NCI-H1930 (cell line): ENCODE measurements at regions not wholly inside any gene's neighbourhood (a gene's known extent, or its start where the extent isn't known, plus 50 kb on each side); places are given as distances from the start of the nearest gene placed in this dataset.
"Not testable (repeated sequence)": the region's sequence is repeated elsewhere in the genome, so short reads cannot be mapped to it uniquely, and the experiment has no call there.

Experiments used
- DNase-seq, 2 experiments: peaks; one replicate each; lab custom pipeline; 2025; lab: John Stamatoyannopoulos, UW

DNA sequence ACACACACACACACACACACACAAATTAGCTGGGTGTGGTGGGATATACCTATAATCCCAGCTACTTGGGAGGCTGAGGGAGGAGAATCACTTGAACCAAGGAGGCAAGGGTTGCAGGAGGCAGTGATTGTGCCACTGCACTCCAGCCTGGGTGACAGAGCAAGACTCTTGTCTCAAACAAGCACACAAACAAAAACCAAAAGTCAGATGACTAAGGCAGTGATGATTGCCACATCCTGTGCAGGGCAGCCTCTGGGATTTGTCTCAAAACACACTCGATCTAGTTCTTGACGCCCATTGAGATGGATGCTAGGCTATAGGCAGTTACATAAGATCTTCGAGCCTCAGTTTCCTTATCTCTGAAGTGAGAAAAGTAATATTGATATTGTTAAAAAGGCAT is 183.1 kb upstream of the NOTCH2NLA start:
- not testable (repeated sequence) for DNase-seq

DNA sequence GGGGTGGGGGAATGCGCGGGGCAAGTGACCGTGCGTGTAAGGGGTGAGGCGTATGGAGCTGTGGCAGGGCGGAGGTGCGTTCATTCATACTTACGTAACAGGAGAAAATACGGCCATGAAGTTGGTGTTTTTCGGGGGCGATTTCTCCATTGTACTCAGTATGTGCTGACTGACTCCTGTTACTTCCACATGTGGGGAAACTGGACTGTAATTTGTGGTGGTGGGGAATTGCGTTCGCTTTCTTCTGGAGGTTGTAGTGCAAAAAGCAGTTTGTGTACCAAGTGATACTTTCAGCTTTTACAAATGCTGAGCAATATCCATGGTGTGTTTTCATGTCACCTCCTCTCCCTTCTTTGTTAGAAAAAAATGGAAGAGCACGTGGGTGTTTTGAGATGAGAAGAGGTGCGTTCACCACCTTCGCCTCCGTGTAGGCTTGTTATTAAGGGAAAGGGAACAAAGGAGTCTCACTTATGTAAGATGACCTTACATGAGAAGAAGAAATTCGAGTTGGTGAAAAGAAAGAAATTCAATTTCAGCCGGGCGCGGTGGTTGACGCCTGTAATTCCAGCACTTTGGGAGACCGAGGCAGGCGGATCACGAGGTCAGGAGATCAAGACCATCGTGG is 181.1 kb upstream of the NOTCH2NLA start:
- peak; percentile 13 to 62 for DNase-seq

DNA sequence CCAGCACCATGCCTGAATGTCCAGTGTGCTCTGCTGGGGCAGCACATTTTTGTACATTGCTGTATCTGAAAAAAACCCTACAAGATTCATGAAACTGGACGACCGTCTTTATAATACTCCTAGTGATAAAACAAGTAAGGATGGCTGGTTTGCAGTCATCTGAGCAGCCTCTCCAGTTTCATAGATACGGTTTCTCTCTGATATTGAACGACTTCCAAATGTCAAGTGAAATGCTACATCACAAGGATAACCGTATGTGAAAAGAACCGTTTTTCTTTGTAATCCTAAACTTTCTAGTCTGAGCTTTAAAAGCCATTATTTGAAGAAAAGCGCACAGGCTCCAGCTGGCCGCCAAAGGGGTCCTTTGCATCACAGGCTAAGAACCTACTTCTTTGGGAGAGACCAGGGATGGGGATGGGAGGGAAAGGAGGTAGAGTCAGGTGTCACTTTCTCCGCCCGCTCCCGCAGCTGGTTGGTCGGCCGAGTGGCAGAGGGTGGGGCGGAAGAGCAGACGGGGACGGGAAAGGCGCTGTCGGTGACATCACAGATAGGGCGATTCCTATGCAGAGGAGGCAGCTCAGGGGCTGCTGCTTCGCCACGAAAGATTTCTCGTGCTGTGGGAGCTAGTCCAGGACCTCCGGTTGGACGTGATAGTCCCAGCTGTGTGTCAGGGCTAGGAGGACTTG is 180.4 kb upstream of the NOTCH2NLA start:
- DNase-seq: peak; percentile 6 to 33

DNA sequence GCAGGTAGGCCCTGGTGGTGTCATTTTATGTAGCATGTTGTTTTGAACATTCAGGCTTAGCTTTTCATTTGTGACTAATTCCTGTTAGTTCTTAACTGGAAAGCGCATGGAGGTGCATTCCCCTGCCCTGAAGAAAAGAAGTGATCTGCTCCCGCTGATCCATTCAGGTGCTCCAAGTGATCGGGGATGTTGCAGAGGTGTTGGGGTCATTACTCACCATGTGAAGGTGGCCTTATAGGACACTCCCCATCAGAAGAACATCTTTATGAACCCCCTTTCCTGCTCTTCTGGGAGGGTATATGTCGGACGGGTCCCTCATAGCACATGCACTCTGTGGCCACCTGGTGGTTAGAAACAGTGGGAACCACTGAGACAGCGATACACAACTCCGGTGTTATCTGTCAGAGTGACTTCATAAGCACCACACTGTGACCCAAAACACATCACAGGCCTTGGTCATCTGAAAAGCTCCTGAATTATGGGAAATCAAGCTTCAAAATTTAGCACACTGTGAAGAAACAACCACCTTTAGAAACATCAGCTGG is 172.5 kb upstream of the NOTCH2NLA start:
- not testable (repeated sequence) for DNase-seq

DNA sequence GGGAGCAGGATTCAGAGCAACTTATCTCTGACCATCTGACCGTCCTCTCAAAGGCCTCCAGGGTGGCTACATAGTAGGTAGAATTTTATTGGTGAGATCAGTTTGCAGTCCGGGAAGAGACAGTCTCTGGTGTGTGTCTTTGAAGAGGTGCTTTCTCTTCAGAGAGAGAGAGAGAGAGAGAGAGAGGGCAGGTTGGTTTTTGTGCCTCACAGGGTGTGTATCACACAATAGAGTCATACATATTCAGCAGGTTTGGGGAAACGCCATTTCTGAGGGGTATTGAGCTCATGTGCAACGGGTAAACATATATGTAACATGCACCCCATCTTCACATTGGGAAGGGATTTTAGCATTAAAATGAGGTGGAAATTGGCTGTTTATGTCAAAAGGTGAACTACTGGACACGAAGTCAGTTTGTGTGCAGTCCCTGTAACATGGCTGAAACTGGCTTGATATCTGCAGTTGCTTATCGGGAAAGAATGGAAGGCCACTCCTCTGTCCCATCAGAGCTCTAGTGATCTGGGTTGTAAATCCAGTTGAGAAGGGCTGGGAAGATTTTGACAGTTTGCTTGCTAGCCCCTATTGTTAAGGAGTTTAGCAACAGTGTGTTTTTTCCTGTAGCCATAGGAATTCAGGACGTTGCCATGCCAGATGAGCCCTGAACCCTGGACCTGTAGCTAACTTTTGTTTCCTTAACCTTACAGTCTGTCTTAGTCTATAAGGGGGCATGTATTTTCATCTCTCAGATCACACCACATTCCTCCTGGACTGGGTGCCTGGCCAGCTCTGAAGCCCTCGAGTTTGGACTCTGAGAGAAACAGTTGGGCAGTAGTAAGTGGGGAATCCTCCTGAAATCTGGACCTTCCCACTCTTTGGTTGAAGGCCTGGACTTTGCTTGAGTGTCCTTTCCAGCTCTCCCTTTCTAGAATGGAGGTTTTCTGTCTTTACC is 171.6 kb upstream of the NOTCH2NLA start:
- not testable (repeated sequence) for DNase-seq

DNA sequence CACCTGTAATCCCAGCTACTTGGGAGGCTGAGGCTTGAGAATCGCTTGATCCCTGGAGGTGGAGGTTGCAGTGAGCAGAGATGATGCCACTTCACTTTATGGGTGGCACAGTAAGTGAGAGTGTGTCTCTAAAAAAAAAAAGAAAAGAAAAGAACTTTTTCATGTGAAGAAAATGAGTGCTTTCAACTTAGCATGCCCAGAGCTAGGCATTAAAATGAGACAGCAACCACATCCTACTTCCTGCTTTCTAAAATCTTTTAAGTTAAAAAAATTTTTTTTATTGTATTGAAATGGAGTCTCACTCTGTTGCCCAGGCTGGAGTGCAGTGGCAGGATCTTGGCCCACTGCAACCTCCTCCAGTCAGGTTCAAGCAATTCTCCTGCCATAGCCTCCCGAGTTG is 170.4 kb upstream of the NOTCH2NLA start:
- DNase-seq: not testable (repeated sequence)

DNA sequence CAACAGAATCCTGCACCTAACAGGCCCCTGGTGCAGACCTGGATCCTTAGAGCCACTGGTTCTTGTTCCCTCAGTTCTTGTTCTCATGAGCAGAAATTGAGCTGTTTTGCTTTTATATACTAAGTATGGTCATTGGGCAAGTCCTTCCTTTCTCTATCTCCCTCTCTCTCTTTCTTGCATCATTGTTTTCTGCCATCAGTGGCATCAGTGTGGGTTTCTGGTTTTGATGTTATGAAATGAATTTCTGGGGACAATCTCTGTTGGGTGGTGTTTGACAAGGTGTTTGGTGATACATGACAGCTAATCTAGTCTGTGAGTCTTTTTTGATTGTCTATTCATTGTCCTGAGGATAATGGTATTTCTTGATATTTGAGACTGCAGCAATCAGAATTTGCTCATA is 168.0 kb upstream of the NOTCH2NLA start:
- not testable (repeated sequence) for DNase-seq

DNA sequence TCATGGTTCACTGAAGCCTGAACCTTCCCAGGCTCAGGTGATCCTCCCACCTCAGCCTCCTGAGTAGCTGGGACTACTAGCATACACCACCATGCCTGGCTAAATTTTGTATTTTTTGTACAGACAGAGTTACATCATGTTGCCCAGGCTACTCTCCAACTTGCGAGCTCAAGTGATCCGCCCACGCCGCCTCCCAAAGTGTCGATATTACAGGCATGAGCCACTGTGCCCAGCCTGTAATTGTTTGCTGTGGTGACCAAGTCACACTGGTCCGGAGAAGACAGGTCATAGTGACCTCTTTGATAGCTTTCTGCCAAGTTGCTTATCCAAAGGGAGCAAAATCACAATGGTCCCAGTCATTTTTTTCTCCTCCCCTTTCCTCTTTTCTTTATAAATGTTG is 167.4 kb upstream of the NOTCH2NLA start:
- DNase-seq: not testable (repeated sequence)

DNA sequence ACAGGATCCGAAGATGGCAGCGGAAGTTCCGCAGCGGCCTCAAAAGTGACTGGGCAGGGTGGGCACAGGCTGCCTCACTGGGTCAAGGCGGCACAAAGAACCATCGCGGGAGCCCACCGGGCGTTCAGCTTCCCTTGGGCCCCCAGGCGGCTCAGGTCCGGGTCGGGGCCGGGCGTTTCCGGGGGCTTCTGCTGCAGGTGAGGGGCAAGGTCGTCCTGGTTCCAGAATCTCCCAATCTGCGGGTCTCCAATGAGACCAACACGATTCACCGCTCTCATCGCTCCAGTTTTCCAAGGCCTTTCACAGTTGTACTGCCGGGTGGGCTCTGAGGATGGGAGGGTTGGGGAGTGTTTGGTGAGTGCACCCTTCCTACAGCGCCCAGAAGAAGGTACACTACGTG is 165.0 kb upstream of the NOTCH2NLA start:
- not testable (repeated sequence) for DNase-seq

DNA sequence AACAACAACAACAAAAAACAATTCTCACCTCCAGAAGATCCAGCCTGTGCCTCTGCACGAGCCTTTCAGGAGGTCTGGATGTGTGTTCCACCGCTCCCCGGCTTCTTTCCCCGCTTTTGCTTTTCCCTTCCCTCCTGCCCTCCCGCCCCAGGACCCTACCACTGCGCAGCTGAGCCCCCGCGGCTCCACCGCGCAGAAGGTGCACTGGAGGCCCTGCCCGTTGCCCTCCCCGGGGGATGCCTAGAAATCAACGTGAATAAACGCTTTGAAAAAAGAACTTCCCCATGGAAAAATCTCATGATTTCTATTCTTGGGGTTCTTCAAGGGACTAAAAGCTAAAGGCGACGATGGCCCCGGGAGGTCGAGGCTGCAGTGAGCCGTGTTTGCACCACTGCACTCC is 164.3 kb upstream of the NOTCH2NLA start:
- not testable (repeated sequence) for DNase-seq

DNA sequence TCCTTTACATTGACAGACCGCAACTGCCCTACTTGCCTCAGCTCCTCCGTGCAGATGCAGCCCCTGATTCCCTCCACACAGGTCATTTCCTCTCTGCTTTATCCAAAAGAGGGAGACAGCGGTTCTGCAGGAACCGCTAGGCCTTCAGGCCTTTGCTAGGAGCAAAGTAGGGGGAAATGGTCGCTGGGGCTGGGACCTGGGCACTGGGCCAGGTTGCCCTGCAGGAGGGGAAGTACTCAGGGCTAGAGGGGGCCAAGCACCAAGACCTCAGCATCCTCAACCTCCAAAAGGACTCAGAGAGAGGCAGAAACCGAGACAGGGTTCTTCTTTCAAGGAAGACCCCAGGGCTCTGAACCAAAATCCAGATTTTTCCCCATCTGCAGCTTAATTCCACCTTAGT is 160.4 kb upstream of the NOTCH2NLA start:
- not testable (repeated sequence) for DNase-seq

DNA sequence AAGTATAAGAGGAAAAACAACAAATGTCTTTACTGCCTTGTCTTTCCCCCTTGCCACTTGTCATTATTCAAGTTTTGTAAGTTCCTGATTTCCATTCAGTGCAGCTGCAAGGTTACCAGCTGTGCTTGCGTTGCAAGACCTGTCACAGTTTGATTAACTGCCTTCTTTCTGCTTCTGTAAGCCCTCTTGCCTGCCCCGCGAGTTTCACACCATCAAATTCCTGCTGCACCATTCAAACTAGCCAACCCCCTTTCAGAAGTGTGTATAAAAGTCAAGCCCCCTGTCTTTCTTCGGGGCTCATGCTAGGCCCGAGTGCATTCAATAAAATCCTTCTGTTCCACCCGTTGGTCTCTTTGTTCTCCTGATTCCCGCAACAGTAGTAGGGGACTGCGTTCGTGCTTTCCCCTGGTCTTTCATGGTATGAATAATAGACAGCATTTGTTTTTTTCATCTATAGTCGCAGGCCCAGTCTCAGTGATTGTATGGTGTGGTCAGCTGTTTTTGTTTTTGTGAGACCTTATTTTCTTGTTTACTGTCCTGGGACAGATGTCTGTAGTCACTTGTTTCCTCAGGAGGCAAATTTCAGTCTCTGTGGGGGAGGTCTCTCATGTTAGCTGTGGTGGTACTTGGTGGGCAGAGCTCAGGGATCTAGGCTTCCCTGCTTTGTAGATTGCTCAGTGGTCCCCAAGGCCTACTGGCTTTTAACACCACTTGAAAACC is 159.1 kb upstream of the NOTCH2NLA start:
- DNase-seq: not testable (repeated sequence)

DNA sequence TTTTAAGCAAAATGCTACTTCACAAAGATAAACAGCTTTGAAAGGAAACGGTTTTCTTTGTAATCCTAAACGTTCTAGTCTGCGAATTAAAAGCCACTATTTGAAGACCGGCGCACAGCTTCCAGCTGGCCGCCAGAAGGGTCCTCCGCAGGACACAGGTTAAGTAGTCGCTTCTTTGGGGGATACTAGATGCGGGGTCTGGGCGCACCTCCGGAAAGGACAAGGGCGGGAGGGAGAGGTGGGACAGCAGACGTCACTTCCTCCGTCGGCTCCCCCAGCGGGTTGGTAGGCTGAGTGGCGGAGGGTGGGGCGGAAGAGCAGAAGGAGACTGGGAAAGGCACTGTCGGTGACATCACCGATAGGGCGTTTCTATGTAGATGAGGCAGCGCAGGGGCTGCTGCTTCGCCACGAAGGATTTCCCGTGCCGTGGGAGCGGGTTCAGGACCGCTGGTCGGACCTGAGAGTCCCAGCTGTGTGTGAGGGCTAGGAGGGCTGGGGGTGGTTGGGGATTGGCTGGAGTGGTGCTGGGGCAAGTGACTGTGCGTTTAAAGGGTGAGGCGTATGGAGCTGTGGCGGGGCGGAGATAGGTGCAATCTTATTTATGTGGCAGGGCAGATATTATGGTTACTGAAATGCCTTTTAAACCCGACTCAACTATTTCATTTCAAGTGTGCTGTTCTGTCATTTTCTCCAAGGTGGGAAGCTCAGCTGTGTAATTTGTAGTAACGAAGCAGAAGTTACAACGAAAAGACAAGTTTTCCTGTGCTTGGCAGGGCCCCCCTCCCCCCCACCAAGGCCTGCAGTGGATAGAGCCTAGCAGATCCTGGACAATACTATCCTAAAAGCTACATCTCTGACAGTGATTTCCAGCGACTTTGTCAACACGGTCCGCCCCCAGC is 158.3 kb upstream of the NOTCH2NLA start:
- DNase-seq: peak; percentile 71 to 94

DNA sequence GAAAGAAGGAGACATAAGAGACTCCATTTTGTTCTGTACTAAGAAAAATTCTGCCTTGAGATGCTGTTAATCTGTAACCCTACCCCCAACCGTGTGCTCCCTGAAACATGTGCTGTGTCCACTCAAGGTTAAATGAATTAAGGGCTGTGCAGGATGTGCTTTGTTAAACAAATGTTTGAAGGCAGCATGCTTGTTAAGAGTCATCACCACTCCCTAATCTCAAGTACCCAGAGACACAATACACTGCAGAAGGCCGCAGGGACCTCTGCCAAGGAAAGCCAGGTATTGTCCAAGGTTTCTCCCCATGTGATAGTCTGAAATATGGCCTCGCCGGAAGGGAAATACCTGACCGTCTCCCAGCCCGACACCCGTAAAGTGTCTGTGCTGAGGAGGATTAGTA is 152.4 kb upstream of the NOTCH2NLA start:
- not testable (repeated sequence) for DNase-seq

DNA sequence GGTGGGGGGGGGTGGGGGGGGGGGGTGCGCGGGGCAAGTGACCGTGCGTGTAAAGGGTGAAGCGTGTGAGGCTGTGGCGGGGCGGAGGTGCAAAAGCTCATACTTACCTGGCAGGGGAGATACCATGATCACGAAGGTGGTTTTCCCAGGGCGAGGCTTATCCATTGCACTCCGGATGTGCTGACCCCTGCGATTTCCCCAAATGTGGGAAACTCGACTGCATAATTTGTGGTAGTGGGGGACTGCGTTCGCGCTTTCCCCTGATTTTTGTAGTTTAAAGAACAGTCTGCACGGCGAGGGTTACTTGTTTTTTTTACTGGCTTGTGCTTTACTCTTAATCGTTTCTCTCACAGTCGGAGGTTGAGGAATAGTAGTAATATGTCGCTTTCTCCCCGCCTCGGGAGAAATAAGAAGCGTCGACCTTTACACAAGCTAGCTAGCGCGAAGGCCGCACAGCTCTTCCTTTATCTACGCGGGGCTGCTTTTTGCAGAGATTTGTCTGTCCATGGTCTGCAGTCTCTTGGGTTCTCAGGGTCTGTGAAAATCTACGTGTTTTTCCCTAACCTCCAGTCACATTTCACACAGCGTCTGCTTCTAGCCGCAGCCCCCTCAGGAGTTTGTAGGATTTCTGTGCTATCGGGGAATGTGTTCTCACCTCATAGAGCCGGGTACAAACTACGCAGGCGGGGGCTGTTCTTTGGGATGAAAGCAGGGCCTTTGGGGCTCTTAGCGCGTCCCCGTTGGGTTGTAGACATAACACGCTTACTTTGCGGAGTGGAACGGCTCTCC is 148.1 kb upstream of the NOTCH2NLA start:
- DNase-seq: peak; percentile 71 to 94

DNA sequence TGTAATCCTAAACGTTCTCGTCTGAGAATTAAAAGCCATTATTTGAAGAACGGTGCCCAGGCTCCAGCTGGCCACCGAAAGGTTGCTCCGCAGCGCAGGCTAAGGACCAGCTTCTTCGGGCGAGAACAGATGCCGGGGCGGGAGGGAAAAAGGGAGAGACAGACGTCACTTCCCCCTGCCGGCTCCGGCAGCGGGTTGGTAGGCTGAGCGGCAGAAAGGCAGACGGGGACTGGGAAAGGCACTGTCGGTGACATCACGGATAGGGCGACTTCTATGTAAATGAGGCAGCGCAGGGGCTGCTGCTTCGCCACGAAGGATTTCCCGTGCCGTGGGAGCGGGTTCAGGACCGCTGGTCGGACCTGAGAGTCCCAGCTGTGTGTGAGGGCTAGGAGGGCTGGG is 147.5 kb upstream of the NOTCH2NLA start:
- DNase-seq: peak; percentile 44 to 47

DNA sequence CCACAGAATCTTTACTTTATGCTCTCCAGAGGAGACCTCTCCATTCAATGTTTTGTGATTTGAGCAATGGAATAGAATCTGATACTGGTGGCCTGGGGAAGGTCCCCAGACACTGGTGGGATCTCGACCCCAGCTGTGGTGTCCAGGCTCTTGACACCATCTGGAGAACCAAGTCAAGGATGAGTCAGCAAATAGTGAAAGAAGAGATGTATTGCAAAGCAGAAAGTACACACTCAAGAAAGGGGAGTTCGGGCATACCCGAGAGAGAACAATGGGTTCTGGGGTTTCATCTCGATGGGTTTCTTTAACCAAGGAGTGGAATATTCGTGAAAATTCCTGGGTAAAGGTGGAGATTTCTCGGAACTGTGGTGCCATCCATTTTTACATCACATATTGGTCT is 146.3 kb upstream of the NOTCH2NLA start:
- DNase-seq: not testable (repeated sequence)

DNA sequence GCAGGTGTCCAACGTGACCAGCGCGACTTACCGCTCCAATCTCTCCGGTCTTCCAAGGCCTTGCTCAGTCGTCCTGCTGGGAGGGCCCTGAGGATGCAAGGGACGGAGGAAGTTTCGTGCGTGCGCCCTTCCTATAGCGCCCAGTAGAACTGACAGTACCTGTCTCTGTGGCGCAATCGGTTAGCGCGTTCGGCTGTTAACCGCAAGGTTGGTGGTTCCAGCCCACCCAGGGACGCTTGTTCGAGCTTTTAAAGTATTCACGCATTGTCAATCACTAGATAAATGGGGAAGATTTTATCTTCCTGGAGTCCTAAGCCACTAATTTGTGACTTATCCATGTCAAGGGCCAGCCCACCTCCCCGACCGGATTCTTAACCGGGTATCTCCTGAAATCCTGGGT is 141.1 kb upstream of the NOTCH2NLA start:
- DNase-seq: peak; percentile 64 to 68

DNA sequence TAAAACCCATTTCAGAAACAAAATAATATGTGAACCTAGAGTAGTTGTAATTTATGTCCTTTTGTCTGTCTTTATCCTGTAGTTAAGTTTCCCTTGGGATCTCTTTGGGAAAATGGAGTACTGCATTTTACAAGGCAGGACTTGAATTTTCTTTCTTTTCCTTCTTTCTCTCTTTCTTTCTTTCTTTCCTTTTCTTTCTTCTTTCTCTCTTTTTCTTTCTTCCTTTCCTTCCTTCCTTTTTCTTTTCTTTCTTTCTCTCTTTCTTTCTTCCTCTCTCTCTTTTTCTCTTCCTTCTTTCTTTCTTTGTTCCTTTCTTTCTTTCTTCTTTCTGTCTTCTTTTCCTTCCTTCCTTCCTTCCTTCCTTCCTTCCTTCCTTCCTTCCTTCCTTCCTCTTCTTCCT is 126.6 kb upstream of the NOTCH2NLA start:
- not testable (repeated sequence) for DNase-seq

DNA sequence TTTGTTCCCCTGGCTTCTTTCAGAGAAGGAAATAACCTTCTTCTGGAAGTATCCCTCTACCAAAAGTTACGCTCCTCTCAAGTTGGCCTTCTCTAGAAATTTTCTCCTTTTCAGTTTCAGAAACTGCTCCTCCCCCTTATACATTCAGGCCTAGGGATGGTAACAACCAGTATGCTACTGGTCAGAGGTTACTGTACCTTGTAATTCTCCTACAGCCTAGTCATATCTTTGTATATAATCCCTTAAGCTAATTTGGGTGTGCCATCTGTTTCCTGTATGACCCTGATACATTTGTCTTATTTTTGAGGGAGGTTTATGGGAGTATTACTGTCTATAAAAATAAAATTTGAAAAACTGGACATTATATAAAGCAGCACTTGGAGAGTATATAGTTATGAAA is 98.0 kb upstream of the NOTCH2NLA start:
- not testable (repeated sequence) for DNase-seq
